Retinal pigment epithelial cell (primary cell): ENCODE measurements at regions not wholly inside any gene's neighbourhood (a gene's known extent, or its start where the extent isn't known, plus 50 kb on each side); places are given as distances from the start of the nearest gene placed in this dataset.

Source experiments
- DNase-seq: peaks from one replicate; pipeline ENCODE4 v3.0.0-alpha.2; 2010; ENCODE audit warnings: low read depth
- H3K4me3 ChIP-seq: 2 replicates; pipeline ENCODE4 v1.5.1; 2011; ENCODE audit warnings: mild to moderate bottlenecking, low read length, control low read depth, moderate library complexity
- TF ChIP-seq, protein P1 (sequence below): conservative IDR thresholded peaks from 2 replicates; pipeline ENCODE4 v1.5.1; 2011; ENCODE audit warnings: low read depth, low read length, control low read depth, inconsistent platforms

DNA sequence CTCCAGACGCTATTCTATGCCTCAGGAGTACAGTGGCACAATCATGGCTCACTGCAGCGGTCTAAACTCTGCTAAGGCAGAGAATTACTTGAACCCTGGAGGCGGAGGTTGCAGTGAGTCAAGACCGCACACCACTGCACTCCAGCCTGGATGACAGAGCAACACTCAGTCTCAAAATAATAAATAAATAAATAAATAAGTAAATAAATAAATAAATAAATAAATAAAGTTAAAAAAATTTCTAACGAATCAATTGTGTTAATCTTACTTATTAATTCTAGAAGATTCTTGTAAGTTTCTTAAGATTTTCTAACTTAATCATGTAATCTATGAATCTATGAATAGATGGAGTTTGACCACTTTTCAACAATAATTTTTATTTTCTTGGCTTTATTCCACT, 621.4 kb upstream of the POT1 start:
- DNase-seq, result no peak
- TF ChIP-seq, protein P1, sequence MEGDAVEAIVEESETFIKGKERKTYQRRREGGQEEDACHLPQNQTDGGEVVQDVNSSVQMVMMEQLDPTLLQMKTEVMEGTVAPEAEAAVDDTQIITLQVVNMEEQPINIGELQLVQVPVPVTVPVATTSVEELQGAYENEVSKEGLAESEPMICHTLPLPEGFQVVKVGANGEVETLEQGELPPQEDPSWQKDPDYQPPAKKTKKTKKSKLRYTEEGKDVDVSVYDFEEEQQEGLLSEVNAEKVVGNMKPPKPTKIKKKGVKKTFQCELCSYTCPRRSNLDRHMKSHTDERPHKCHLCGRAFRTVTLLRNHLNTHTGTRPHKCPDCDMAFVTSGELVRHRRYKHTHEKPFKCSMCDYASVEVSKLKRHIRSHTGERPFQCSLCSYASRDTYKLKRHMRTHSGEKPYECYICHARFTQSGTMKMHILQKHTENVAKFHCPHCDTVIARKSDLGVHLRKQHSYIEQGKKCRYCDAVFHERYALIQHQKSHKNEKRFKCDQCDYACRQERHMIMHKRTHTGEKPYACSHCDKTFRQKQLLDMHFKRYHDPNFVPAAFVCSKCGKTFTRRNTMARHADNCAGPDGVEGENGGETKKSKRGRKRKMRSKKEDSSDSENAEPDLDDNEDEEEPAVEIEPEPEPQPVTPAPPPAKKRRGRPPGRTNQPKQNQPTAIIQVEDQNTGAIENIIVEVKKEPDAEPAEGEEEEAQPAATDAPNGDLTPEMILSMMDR, result no peak
- no peak overlapping the region for H3K4me3 ChIP-seq

DNA sequence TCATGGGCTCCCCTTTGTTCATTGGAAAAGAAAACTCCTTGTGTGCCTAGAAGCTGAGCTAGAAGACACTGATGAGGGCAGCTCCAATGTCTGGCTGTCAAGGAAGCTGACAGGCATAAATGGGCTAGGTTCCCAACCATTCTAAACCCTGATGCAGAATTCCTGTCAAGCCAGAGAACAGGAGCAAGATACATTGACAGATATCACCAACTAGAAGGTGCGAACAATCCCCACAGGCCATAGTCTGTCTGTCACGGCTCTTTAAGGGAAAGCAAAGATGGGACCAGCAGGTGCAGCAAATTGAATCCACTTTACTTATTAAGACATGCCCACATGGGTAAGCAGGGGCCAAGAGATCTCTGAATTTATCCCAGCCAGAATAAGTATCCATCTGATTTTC, 617.9 kb upstream of the POT1 start:
- TF ChIP-seq, protein P1, result no peak
- DNase-seq, result no peak
- H3K4me3 ChIP-seq, result no peak overlapping the region

DNA sequence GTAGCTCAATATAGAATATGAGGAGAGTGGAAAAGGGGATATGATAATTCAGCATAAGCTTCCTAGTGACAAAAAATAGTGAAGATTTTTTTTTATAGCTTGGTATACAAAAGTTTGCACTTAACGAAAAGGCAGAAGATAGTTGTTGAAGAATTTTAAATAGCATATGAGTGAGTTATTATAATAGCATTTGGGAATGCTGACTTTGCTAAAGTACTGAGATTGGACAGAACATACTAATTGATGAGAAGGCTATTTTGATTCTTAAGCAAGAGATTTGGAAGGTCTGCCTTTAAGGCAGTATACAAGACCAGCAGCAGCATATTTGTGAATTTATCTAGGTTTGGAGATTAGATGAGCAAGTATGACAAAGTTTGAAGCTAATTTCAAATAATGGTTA, 600.9 kb upstream of the POT1 start:
- TF ChIP-seq, protein P1, result no peak
- no peak for DNase-seq

DNA sequence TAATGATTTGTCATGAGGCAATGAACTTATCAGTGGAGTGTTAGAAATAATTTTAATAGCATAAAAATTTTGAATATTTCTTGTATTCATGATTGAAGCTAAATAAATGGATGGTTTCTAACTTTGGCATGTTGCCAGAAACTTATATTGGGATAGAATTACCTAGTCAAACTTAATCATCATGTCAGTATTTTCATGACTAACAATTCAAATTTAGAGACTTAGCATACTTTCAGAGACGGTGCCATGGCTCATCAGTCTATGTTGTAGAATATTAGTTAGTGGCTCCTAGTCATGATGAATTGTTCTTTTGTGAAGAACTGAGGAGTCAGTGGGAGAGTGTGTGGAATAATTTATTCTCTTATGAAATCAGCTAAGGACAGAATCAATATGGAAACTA, 599.6 kb upstream of the POT1 start:
- DNase-seq, result no peak
- TF ChIP-seq, protein P1, result no peak
- no peak overlapping the region for H3K4me3 ChIP-seq

More for the DNA sequence above, 600.9 kb upstream of the POT1 start:
- no peak overlapping the region for H3K4me3 ChIP-seq

DNA sequence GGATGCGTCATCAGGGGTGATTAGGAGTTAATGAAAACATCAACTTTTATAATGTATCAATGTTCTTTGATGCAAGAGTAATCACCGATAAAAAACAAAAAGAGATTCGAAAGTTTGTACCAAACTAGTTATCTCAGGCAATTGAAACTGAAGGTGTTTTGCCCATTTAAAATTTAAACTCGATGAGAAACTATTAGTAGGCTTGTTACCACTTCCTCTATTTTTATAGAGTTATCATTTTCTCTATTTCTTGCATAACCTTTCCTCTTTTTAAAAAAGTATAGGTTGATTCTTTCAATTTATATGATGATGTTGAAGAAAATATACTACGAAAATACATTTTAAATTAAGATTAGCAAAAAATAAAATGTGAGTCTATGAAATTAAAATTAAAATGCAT, 597.3 kb upstream of the POT1 start:
- H3K4me3 ChIP-seq, result no peak overlapping the region
- TF ChIP-seq, protein P1, result no peak
- DNase-seq, result no peak

DNA sequence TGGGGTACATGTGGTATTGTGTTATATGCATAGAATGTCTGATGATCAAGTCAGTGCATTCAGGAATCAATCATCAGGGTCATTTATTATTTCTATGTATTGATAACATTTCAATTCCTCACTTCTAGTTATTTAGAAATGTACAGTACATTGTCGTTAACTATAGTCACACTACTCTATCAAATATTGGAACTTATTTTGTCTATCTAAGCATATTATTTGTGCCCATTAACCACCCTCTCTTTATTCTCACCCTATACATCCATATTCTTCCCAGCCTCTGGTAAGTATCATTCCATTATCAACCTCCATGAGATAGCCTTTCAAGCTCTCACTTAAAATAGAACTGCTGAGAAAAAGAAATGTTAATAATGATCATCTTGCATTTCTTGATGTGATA, 596.5 kb upstream of the POT1 start:
- DNase-seq, result no peak
- no peak overlapping the region for H3K4me3 ChIP-seq
- TF ChIP-seq, protein P1, result no peak

- no peak overlapping the region for H3K4me3 ChIP-seq
- DNase-seq, result no peak
- TF ChIP-seq, protein P1, result no peak
Measured at GRCh38 chr7:125516194-125516593, 586.6 kb upstream of the POT1 start.
